Liver (tissue), 8 donors: ENCODE measurements at regions not wholly inside any gene's neighbourhood (a gene's known extent, or its start where the extent isn't known, plus 50 kb on each side); places are given as distances from the start of the nearest gene placed in this dataset.
"Not testable (repeated sequence)": the region's sequence is repeated elsewhere in the genome, so short reads cannot be mapped to it uniquely, and the experiment has no call there.

Experiments
- DNase-seq: peaks from one replicate; pipeline ENCODE4 v3.0.0-alpha.2; 2017; ENCODE audit warnings: low spot score
- H3K27ac ChIP-seq, 2 donors: one replicate each; pipeline ENCODE4 v1.7.0; 2013; ENCODE audit warnings: inconsistent platforms in 2 of 2, low read length in 2 of 2, control low read depth in 1 of 2, low read depth in 1 of 2, mild to moderate bottlenecking in 1 of 2
- H3K27me3 ChIP-seq, 4 donors: one replicate each; pipeline versions ENCODE4 v1.6.1 to v1.7.0; 2013; ENCODE audit warnings: low read length in 3 of 4, inconsistent platforms in 1 of 4, mild to moderate bottlenecking in 1 of 4, moderate library complexity in 1 of 4; ENCODE audit not compliant: control insufficient read depth in 4 of 4, insufficient read depth in 4 of 4
- H3K36me3 ChIP-seq, 4 donors: one replicate each; pipeline versions ENCODE4 v1.6.1 to v1.7.0; 2013; ENCODE audit warnings: low read length in 3 of 4, mild to moderate bottlenecking in 3 of 4, low read depth in 1 of 4, moderate library complexity in 1 of 4; ENCODE audit not compliant: control insufficient read depth in 4 of 4, insufficient read depth in 3 of 4
- H3K4me1 ChIP-seq, 4 donors: one replicate each; pipeline versions ENCODE4 v1.6.1 to v1.7.0; 2013; ENCODE audit warnings: low read length in 3 of 4, mild to moderate bottlenecking in 3 of 4, moderate library complexity in 1 of 4; ENCODE audit not compliant: control insufficient read depth in 4 of 4, insufficient read depth in 4 of 4
- H3K4me3 ChIP-seq, 3 donors: one replicate each; pipeline versions ENCODE4 v1.6.1 to v1.7.0; 2013; ENCODE audit warnings: low read length in 3 of 3, control low read depth in 1 of 3, low read depth in 1 of 3, mild to moderate bottlenecking in 1 of 3
- H3K9ac ChIP-seq, 2 donors: one replicate each; pipeline ENCODE4 v1.7.0; 2013; ENCODE audit warnings: low read length in 2 of 2, mild to moderate bottlenecking in 2 of 2, moderate library complexity in 2 of 2, control low read depth in 1 of 2, low read depth in 1 of 2
- H3K9me3 ChIP-seq, 4 donors: one replicate each; pipeline versions ENCODE4 v1.6.1 to v1.7.0; 2013; ENCODE audit warnings: low read length in 3 of 4; ENCODE audit not compliant: control insufficient read depth in 4 of 4
- ATF3 ChIP-seq: IDR thresholded peaks from 2 replicates; pipeline ENCODE4 v1.6.1; 2016; ENCODE audit warnings: antibody characterized with exemption
- CTCF ChIP-seq: fragments of 150-350 bp; IDR thresholded peaks from 2 replicates; pipeline ENCODE4 v1.5.1; 2017; ENCODE audit warnings: improper control_type of control experiment, low read depth, low read length; ENCODE audit not compliant: missing input control
- EGR1 ChIP-seq, 2 donors: IDR thresholded peaks; 2 replicates each; pipeline ENCODE4 v1.6.1; 2016 to 2018; ENCODE audit warnings: antibody characterized with exemption in 2 of 2, low read depth in 2 of 2
- FOXA1 ChIP-seq: IDR thresholded peaks from 2 replicates; pipeline ENCODE4 v1.6.1; 2016; ENCODE audit warnings: antibody characterized with exemption
- FOXA2 ChIP-seq: IDR thresholded peaks from 2 replicates; pipeline ENCODE4 v1.6.1; 2016; ENCODE audit warnings: antibody characterized with exemption
- GABPA ChIP-seq, 2 donors: IDR thresholded peaks in 1 of 2; conservative IDR thresholded peaks in 1 of 2; 2 replicates each; pipeline ENCODE4 v1.6.1; 2016; ENCODE audit warnings: antibody characterized with exemption in 2 of 2, mild to moderate bottlenecking in 1 of 2, moderate library complexity in 1 of 2
- HNF4A ChIP-seq, 2 donors: conservative IDR thresholded peaks; 2 replicates each; pipeline ENCODE4 v1.6.1; 2016; ENCODE audit warnings: antibody characterized with exemption in 2 of 2, mild to moderate bottlenecking in 2 of 2
- HNF4G ChIP-seq: IDR thresholded peaks from 2 replicates; pipeline ENCODE4 v1.6.1; 2016; ENCODE audit warnings: antibody characterized with exemption
- MAX ChIP-seq: IDR thresholded peaks from 2 replicates; pipeline ENCODE4 v1.6.1; 2016; ENCODE audit warnings: antibody characterized with exemption
- RXRA ChIP-seq, 2 donors: IDR thresholded peaks; 2 replicates each; pipeline ENCODE4 v1.6.1; 2017 to 2018; ENCODE audit warnings: antibody characterized with exemption in 2 of 2, mild to moderate bottlenecking in 1 of 2
- SP1 ChIP-seq: IDR thresholded peaks from 2 replicates; pipeline ENCODE4 v1.6.1; 2018; ENCODE audit warnings: antibody characterized with exemption, mild to moderate bottlenecking
- TAF1 ChIP-seq: conservative IDR thresholded peaks from 2 replicates; pipeline ENCODE4 v1.6.1; 2016; ENCODE audit warnings: antibody characterized with exemption, mild to moderate bottlenecking
- YY1 ChIP-seq: IDR thresholded peaks from 2 replicates; pipeline ENCODE4 v1.6.1; 2016; ENCODE audit warnings: antibody characterized with exemption, mild to moderate bottlenecking
- ZBTB33 ChIP-seq: IDR thresholded peaks from 2 replicates; pipeline ENCODE4 v1.6.1; 2016; ENCODE audit warnings: antibody characterized with exemption
- whole genome bisulfite sequencing: extraction: QIAGEN DNeasy Blood & Tissue Kit; methylation state at CpG from one replicate; pipeline ENCODE4 v1.1.7; 2013; 5-methylcytosine and 5-hydroxymethylcytosine counted together
- TF ChIP-seq, protein P1 (sequence below): IDR thresholded peaks from 2 replicates; pipeline ENCODE4 v1.6.1; 2016; ENCODE audit warnings: antibody characterized with exemption, mild to moderate bottlenecking
- donor health status: healthy.
- donor health status: healthy.
- donor health status: healthy.
- donor health status: healthy.
- donor health status: healthy.

GRCh38 chr4:94139931-94140612 lies 67.6 kb upstream of the SMARCAD1 start:
- H3K9ac ChIP-seq: no peak overlapping the region

DNA sequence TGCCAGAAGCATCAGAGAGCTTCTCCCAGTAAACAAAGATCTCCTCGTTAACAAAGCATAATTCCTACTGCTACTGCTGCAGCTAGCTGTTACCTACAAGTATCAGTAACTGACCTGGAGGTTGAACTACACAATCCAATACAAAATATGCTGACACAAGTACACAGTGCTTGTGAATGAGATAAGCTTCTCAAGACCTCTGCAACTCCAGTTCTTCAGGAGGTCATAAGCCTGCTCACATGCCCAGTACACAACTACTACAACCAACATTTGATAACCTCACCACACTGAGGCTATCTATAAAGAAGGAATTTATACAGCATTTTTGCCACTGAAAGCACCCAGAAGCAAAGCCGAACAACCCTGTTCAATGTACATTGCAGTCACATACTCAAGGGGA lies 66.7 kb upstream of the SMARCAD1 start:
- Histone ChIP-seq H3K36me3 (no peaks in the 10 kb centered on the region), H3K27ac (no peak overlapping the region), H3K4me3 (no peak overlapping the region), H3K27me3 (no peaks in the 10 kb centered on the region), H3K9ac (no peak overlapping the region), H3K9me3 (no peaks in the 10 kb centered on the region), H3K4me1 (no peaks in the 10 kb centered on the region)
- TF ChIP-seq HNF4G (no peak), SP1 (no peak), ATF3 (no peak), TAF1 (no peak), FOXA2 (no peak), FOXA1 (no peak), RXRA (IDR thresholded peaks at IDR 0.05) (no peak), YY1 (no peak), EGR1 (IDR thresholded peaks at IDR 0.05; ENCODE audit: low read depth in 2 of 2) (no peak), ZBTB33 (no peak), GABPA (IDR thresholded peaks at IDR 0.05 in 1 of 2, conservative IDR thresholded peaks at IDR 0.05 in 1 of 2) (no peak), MAX (no peak), HNF4A (conservative IDR thresholded peaks at IDR 0.05) (no peak), CTCF (no peak)
- TF ChIP-seq, protein P1, sequence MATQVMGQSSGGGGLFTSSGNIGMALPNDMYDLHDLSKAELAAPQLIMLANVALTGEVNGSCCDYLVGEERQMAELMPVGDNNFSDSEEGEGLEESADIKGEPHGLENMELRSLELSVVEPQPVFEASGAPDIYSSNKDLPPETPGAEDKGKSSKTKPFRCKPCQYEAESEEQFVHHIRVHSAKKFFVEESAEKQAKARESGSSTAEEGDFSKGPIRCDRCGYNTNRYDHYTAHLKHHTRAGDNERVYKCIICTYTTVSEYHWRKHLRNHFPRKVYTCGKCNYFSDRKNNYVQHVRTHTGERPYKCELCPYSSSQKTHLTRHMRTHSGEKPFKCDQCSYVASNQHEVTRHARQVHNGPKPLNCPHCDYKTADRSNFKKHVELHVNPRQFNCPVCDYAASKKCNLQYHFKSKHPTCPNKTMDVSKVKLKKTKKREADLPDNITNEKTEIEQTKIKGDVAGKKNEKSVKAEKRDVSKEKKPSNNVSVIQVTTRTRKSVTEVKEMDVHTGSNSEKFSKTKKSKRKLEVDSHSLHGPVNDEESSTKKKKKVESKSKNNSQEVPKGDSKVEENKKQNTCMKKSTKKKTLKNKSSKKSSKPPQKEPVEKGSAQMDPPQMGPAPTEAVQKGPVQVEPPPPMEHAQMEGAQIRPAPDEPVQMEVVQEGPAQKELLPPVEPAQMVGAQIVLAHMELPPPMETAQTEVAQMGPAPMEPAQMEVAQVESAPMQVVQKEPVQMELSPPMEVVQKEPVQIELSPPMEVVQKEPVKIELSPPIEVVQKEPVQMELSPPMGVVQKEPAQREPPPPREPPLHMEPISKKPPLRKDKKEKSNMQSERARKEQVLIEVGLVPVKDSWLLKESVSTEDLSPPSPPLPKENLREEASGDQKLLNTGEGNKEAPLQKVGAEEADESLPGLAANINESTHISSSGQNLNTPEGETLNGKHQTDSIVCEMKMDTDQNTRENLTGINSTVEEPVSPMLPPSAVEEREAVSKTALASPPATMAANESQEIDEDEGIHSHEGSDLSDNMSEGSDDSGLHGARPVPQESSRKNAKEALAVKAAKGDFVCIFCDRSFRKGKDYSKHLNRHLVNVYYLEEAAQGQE: no peak
- WGBS: 65% methylated on average over 2 of the region's 2 CpGs
- DNase-seq: no peak

More at GRCh38 chr4:94139931-94140612, 67.6 kb upstream of the SMARCAD1 start:
- Histone ChIP-seq H3K36me3 (no peaks in the 10 kb centered on the region), H3K9me3 (no peaks in the 10 kb centered on the region), H3K4me3 (no peak overlapping the region), H3K27me3 (no peaks in the 10 kb centered on the region), H3K4me1 (no peaks in the 10 kb centered on the region), H3K27ac (no peak overlapping the region)
- 89% methylated on average over 11 of the region's 11 CpGs for WGBS
- no peak for TF ChIP-seq HNF4G
- TF ChIP-seq, protein P1: no peak
- TF ChIP-seq TAF1: no peak
- DNase-seq: no peak

GRCh38 chr4:94148052-94148451 lies 59.6 kb upstream of the SMARCAD1 start:
- not testable (repeated sequence) for H3K27ac ChIP-seq, H3K9me3 ChIP-seq, H3K4me1 ChIP-seq, H3K27me3 ChIP-seq, H3K9ac ChIP-seq, H3K36me3 ChIP-seq, H3K4me3 ChIP-seq
- 25% methylated on average over 9 of the region's 9 CpGs for WGBS
- DNase-seq: peak; percentile 44
